Stimulated activated naive CD8-positive, alpha-beta T cell treated with anti-CD3 and anti-CD28 coated beads, Interleukin-15, Interleukin-2, amounts not matched to agents 100 U/mL and 50 U/mL, for 24 hours (primary cell): ENCODE measurements at regions not wholly inside any gene's neighbourhood (a gene's known extent, or its start where the extent isn't known, plus 50 kb on each side); places are given as distances from the start of the nearest gene placed in this dataset.

Experiments
- ATAC-seq: fragments of 150-1000 bp; cut with Tn5 transposase; one replicate; pipeline ENCODE4 v1.10.0; 2021
- DNase-seq: peaks from one replicate; pipeline ENCODE4 v3.0.0; 2021

GRCh38 chr7:118298771-118299170 lies 74.3 kb downstream of the ANKRD7 start:
- DNase-seq, result no peak
- ATAC-seq, result no peak

GRCh38 chr7:118300177-118300576 lies 75.7 kb downstream of the ANKRD7 start:
- ATAC-seq, result no peak

GRCh38 chr7:118304100-118304499 lies 79.6 kb downstream of the ANKRD7 start:
- DNase-seq (no peak), ATAC-seq (no peak)

More at GRCh38 chr7:118300177-118300576, 75.7 kb downstream of the ANKRD7 start:
- no peak for DNase-seq

- ATAC-seq (no peak), DNase-seq (no peak)
Observed at GRCh38 chr7:118305671-118306070, 81.2 kb downstream of the ANKRD7 start.

GRCh38 chr7:118306771-118307170 lies 82.3 kb downstream of the ANKRD7 start:
- DNase-seq, result no peak
- ATAC-seq, result no peak

- no peak for ATAC-seq
- DNase-seq, result no peak
Observed at GRCh38 chr7:118311121-118311836, 86.8 kb downstream of the ANKRD7 start.

GRCh38 chr7:118312051-118312450 lies 87.5 kb downstream of the ANKRD7 start:
- DNase-seq (no peak), ATAC-seq (no peak)

- DNase-seq, result no peak
- peak; percentile 77 for ATAC-seq
Observed at GRCh38 chr7:118312966-118313365, 88.5 kb downstream of the ANKRD7 start.

GRCh38 chr7:118324790-118325449 lies 100.4 kb downstream of the ANKRD7 start:
- DNase-seq, result no peak
- ATAC-seq, result no peak

GRCh38 chr7:118325450-118325808 lies 100.9 kb downstream of the ANKRD7 start:
- no peak for ATAC-seq
- no peak for DNase-seq

GRCh38 chr7:118327174-118327573 lies 102.7 kb downstream of the ANKRD7 start:
- DNase-seq (no peak), ATAC-seq (no peak)

GRCh38 chr7:118328505-118329211 lies 104.2 kb downstream of the ANKRD7 start:
- ATAC-seq (no peak), DNase-seq (no peak)

GRCh38 chr7:118330388-118330787 lies 105.9 kb downstream of the ANKRD7 start:
- no peak for DNase-seq
- ATAC-seq, result no peak

- DNase-seq, result no peak
- ATAC-seq, result no peak
Observed at GRCh38 chr7:118346748-118347147, 122.2 kb downstream of the ANKRD7 start.

GRCh38 chr7:118349604-118350003 lies 125.1 kb downstream of the ANKRD7 start:
- DNase-seq (no peak), ATAC-seq (no peak)

- DNase-seq (no peak), ATAC-seq (no peak)
Observed at GRCh38 chr7:118350260-118350659, 125.8 kb downstream of the ANKRD7 start.

- ATAC-seq (no peak), DNase-seq (no peak)
Observed at GRCh38 chr7:118352867-118353453, 128.5 kb downstream of the ANKRD7 start.

GRCh38 chr7:118366363-118366762 lies 141.9 kb downstream of the ANKRD7 start:
- ATAC-seq (no peak), DNase-seq (no peak)

GRCh38 chr7:118368958-118369357 lies 144.5 kb downstream of the ANKRD7 start:
- DNase-seq (no peak), ATAC-seq (no peak)

GRCh38 chr7:118369987-118370386 lies 145.5 kb downstream of the ANKRD7 start:
- peak; percentile 28 for ATAC-seq
- DNase-seq, result no peak

GRCh38 chr7:118372530-118372929 lies 148.0 kb downstream of the ANKRD7 start:
- ATAC-seq (no peak), DNase-seq (no peak)

- ATAC-seq, result no peak
- DNase-seq, result no peak
Observed at GRCh38 chr7:118389629-118390028, 165.1 kb downstream of the ANKRD7 start.

- no peak for DNase-seq
- ATAC-seq, result no peak
Observed at GRCh38 chr7:118404211-118404610, 179.7 kb downstream of the ANKRD7 start.
